ENCODE measurements at regions not wholly inside any gene's neighbourhood (a gene's known extent, or its start where the extent isn't known, plus 50 kb on each side); places are given as distances from the start of the nearest gene placed in this dataset.

DNA sequence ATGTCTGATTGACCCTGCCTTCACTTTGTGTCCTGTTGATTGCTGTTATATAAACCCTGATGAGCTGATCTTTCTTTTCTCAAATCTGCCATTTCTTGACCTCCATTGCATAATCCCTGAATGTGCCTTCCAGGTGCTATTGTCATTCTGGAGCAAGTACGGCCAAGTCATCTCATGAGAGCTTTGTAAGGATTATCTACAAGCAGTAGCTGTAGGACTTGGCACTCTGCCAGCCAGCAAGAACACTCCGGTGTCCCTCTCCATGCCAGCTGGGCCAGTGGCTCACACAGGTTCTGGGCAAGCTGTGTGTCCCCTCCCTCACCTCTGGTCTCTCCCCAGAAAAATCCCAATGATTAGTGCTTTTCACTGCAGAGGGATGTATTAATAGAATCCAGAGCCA, 348.1 kb downstream of the FOXO1 start:
- FAIRE-seq = no peak

- no peak for FAIRE-seq
These were observed 346.5 kb downstream of the FOXO1 start for GRCh38 chr13:40319699-40320579.

DNA sequence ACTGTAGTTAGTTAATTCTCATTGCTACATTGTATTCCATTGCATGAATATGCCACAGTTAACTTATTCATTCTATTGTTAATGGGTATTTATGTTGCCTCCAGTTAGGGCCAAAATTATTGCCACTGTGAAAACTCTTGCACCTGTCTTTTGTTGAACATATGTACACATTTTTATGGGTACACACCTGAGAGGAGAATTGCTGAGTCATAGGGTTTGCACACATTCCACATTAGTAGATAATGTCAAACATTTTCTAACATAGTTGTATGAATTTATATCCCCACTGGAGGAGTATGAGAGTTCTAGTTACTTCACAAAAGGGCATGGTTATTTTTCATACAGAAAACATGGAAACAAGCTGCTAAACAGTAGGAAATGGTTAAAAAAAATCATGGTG, 338.4 kb downstream of the FOXO1 start:
- FAIRE-seq = no peak

DNA sequence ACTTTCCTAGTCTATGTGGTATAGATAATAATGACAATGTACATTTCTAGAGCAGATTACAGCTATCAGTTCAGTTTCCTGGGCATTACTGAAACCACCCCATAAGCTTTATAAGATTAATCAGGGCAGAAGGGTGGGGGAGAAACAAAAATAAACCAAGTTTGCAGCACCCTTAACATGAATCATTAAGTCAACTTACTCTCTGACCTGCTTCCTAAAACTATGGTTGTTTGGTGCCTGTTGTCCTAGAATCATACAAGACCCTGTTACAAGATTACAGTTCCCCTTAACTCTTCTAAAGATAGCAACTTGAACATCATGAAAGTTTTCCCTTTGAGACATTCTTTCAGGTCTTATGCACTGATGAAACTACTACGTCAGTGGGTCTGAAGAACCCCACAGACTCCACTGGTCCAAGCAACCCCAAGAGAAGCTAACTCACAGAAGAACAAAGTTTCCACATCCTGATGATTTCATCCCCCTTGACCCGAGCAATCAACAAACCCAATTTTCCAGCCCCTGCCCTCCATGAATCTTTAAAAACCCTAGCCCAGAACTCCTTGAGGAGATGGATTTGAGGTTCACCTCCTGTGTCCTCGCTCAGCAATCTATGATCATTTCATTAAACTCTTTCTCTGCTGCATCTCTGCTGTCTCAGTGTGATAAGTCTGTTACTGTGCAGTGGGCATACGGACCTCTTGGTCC, 336.5 kb downstream of the FOXO1 start:
- FAIRE-seq = no peak

DNA sequence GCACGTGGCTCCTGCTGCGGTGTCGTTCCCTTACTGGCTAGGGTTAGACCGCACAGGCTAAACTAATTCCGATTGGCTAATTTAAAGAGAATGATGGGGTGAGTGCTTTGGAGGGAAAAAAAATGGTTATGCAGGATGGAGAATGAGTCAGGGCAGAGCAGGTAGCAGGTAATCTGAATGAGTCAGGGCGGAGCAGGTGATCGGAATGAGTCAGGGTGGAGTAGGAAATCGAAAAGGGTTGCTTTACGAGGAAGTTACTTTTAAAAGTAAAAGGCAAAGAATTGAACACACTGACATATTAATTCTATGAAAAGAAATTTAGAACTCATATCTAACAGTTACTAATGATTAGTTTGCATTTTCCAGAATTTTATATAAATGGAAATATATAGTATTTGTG, 335.5 kb downstream of the FOXO1 start:
- FAIRE-seq = no peak

- no peak for FAIRE-seq
These were observed 334.6 kb downstream of the FOXO1 start for GRCh38 chr13:40331802-40332201.

DNA sequence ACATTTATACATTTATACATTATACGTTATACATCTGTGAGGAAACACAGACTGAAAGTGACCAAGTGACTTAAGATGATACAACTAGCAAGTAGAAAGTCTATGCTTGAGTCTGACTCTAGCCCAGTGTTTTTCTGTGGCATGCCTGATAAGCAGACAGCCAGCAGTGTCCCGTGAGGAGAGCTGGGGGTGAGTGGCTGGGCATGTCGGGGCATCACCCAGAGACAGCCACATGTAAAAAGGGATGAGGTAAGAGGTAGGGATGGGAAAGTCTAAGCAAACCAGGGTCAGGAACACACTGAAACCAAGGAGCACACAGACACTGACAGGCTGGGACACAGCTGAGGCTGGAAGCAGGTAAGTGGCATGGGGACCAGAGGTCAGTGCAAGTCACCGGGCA, 333.2 kb downstream of the FOXO1 start:
- FAIRE-seq = no peak

DNA sequence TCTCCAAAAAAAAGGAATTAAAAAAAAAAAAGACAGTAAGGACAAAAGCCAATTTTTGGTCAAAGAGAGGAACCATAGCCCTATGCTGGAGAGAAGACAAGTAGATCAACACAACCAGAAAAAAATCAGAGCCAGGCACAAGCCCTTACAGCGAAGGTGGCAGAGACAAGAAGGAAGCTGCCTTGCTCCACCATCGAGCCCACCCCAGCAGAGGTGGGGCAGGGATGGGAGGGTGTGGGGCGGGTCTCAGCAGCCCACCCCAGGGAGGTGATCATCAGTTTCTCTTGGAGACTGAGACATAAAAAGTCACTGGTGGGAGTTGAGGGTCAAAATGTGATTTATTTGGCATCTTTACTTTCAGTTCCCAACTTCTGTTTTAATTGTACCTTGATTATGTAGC, 332.4 kb downstream of the FOXO1 start:
- FAIRE-seq = no peak

DNA sequence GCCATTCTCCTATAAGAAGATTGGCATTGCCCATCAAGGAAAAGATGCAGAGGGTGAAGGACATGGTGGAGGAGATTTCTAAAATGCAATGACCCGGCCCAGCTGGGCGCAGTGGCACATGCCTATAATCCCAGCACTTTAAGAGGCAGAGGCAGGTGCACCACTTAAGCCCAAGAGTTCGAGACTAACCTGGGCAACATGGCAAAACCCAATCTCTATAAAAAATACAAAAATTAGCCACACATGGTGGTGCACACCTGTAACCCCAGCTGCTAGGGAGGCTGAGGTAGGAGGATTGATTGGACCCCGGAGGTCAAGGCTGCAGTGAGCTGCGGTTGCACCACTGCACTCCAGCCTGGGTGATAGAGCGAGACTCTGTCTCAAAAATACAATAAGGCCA, 331.8 kb downstream of the FOXO1 start:
- no peak for FAIRE-seq

DNA sequence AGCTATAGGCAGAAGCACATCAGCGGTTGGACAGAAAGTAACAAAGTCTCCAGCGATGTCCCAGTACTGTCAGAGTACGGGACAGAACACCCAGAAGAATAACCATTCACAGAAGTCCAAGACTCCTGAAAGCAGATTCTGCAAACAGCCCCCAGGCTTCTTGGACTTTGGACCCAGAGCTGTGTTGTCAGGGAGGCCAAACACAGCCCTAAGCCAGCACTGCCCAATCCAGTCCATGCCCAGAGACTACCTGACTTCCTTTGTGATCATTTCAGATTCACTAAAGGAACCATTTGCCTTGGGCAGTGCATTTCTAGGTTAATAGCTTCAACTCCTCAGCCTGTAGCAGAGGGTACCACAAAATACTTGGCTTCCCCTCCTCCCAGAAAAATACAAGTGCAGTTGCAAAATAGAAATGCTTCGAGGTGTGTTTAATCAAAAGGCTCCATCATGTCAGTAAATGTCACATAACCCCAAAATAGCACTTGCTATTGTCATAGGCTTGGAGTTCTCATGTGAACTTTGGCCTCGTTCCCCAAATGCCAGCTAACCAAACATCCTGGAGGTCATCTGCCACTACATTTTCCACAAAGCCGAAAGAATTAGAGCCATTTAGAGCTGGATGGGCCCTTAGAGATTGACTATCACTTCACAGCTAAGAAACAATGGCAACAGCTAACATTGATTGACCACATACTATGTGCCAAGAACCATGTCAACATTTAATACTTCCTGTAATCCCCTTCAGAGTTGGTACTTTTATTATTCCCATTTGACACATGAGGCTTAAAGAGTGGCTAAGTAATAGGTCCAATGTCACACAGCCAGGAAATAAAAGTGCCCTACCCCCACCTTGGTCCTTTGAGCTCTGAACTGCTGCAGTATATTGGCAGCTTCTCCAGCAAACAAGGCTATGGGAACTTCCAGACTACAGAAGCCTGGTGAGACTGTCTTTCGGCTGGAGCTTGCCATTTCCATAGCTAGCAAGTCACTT, 329.9 kb downstream of the FOXO1 start:
- FAIRE-seq = no peak

DNA sequence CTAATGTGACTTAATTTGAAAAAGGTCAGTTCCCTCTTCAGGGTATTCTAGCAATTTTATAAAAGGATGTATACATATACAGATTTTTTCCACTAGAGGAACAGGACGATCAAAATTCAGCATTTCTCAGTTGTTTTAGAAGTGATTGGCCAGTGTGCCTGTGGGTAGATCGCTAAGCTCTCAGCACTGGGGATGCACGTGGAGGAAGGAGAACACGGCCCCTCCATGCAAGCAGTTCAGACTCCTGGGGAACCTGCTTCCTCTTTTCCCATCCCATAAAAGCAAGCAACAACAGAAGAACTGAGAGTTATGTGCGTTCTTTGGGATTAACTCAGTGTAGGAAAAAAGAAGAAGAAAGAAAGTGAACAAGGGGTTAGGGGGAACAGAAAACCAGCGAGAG, 328.8 kb downstream of the FOXO1 start:
- no peak for FAIRE-seq

DNA sequence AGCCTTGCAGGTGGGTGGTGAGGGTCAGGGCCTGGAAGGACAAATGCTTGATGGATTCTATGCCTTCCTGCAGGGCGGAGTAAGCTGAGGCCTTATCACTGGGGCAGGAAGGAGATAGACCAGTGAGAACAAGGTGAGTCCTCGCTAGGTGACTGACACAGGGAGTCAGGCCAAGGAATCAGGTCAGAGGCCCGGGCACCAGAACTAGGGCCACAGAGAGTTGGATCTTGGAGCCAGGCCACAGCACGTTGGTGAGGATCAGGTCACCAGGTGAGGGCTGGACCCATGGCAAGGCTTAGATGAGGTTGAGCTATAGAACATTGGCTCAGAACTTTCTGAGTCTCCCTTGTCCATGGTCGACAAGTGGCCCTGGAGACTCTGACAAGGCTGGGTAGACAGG, 328.2 kb downstream of the FOXO1 start:
- no peak for FAIRE-seq

GRCh38 chr13:40340368-40341095, 325.9 kb downstream of the FOXO1 start:
- FAIRE-seq = no peak

DNA sequence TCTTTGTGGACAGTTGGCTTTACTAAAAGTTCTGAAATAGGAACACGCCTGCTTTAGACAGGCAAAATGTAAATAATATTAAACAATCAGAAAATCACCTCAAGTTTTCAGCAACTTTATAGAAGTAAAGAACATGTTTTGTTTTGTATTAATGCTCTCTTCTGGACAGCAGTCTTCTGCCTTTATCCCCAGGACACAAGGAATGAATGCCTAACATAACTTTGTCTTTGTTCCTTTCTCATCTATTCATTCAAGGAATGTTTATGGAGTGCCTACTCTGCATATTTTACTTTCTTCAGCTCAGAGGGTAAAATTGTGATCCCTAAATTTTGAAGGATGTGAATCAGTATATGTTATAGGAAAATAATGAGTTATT, 325.4 kb downstream of the FOXO1 start:
- FAIRE-seq = no peak

DNA sequence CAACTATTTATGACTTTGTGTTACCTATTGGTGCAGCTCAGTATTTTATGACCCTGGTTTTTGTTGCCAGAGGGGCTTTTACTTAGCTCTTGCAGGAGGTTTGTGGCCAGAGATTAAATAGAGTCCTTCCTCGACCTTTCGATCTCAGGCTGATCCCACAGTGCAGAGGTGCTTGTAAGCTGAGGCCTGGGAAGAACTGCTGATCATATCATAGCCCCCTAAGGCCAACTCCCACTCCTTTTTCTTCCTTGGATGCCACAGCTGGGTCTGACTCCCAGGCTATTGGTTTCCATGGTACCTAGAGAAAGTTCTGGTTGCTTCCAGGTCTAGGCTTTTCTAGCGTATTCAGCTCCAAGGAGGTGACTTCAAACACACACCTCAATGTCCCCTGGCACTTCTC, 324.9 kb downstream of the FOXO1 start:
- FAIRE-seq = no peak

GRCh38 chr13:40342461-40342860, 324.0 kb downstream of the FOXO1 start:
- FAIRE-seq = no peak

DNA sequence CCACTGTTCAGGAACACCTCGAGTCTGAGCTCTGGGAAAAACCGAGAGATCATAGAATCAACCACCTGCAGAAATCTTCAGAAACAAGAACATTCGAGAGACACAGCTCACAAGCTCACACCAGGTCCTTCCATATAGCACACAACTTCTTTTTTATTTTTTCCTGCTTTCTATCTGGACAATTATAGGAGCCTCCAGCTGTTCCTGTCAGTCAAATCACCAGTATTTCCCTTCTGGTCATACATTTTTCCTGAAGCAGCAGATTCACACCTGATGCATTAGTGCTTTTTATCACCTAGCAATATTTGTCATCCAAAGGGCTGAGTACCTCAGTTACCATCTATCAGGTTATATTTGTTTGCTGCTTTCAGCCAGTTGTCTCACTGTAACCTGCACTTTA, 323.5 kb downstream of the FOXO1 start:
- FAIRE-seq = no peak

GRCh38 chr13:40343550-40344269, 322.7 kb downstream of the FOXO1 start:
- FAIRE-seq = no peak

GRCh38 chr13:40344270-40345148, 321.9 kb downstream of the FOXO1 start:
- no peak for FAIRE-seq

DNA sequence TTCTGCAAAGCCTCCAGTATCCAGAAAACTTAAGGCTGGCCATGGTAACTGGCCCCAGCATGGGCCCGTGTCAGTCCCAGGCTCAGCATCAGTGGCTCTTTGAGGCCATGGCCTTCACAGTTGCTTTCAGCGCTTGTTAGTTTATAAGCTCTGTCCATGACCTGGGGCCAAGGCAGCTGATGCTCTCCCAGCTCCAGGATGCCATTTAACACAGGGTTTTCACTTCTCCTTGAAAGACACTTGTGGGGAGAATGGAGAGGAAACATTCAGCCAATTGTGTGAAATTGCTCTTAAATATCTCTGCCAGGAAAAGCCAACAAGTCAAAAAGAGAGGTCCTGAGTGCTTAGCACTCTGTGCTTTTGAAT, 321.3 kb downstream of the FOXO1 start:
- no peak for FAIRE-seq
